Esophagus squamous epithelium (tissue), 4 donors: ENCODE measurements at regions not wholly inside any gene's neighbourhood (a gene's known extent, or its start where the extent isn't known, plus 50 kb on each side); places are given as distances from the start of the nearest gene placed in this dataset.

ENCODE experiments used
- CTCF ChIP-seq, 6 experiments: fragments of 450-650 bp in 4 of 6; fragments of 200-600 bp in 2 of 6; sonication (generic) in 2 of 6; IDR thresholded peaks; one replicate each; pipeline ENCODE4 v1.5.1; 2016 to 2019; ENCODE audit warnings: antibody characterized with exemption in 6 of 6, mild to moderate bottlenecking in 4 of 6, moderate library complexity in 4 of 6
- POLR2A ChIP-seq, 4 donors: fragments of 450-650 bp; IDR thresholded peaks; one replicate each; pipeline ENCODE4 v1.6.1; 2017; ENCODE audit warnings: antibody characterized with exemption in 4 of 4, mild to moderate bottlenecking in 4 of 4, moderate library complexity in 3 of 4

GRCh38 chr13:75968103-75968838 is 332.1 kb downstream of the LMO7 start:
- TF ChIP-seq CTCF (IDR thresholded peaks at IDR 0.05), result no peak
- TF ChIP-seq POLR2A (IDR thresholded peaks at IDR 0.05), result no peak
